Upper lobe of right lung (tissue), 1 donor: ENCODE measurements at regions not wholly inside any gene's neighbourhood (a gene's known extent, or its start where the extent isn't known, plus 50 kb on each side); places are given as distances from the start of the nearest gene placed in this dataset.

Experiments
- ATAC-seq: fragments of 200-7000 bp; cut with Tn5 transposase; one replicate; pipeline ENCODE4 v1.9.1; 2020; ENCODE audit warnings: mild to moderate bottlenecking, moderate library complexity
- DNase-seq: peaks from one replicate; pipeline ENCODE4 v3.0.0-alpha.2; 2020
- H3K27ac ChIP-seq: fragments of 200-600 bp; one replicate; pipeline ENCODE4 v1.8.0; 2022
- H3K27me3 ChIP-seq: fragments of 200-600 bp; one replicate; pipeline ENCODE4 v1.8.0; 2022; ENCODE audit warnings: mild to moderate bottlenecking
- H3K36me3 ChIP-seq: fragments of 200-600 bp; one replicate; pipeline ENCODE4 v1.8.0; 2022
- H3K4me1 ChIP-seq: fragments of 200-600 bp; one replicate; pipeline ENCODE4 v1.8.0; 2022
- H3K4me3 ChIP-seq: fragments of 200-600 bp; one replicate; pipeline ENCODE4 v1.8.0; 2022; ENCODE audit warnings: mild to moderate bottlenecking
- H3K9me3 ChIP-seq: fragments of 200-600 bp; one replicate; pipeline ENCODE4 v1.8.0; 2022
- CTCF ChIP-seq: fragments of 200-600 bp; IDR thresholded peaks from one replicate; pipeline ENCODE4 v1.8.0; 2022; ENCODE audit warnings: antibody characterized with exemption
- intact Hi-C: fragments of 100-400 bp; cut with DNase I; formaldehyde crosslinking; loops from one replicate; pipeline ENCODE4 v1.11.0; 2022
- donor health status: DM: no; HTN: yes; CAD: no; lungs with severe emphysema.

- Histone ChIP-seq H3K9me3 (no peaks in the 10 kb centered on the region), H3K4me3 (no peak overlapping the region), H3K36me3 (no peaks in the 10 kb centered on the region), H3K27ac (no peak overlapping the region), H3K27me3 (no peaks in the 10 kb centered on the region), H3K4me1 (peaks cover 2% of the 10 kb centered on the region)
- intact Hi-C loops = no loop called here
- no peak for TF ChIP-seq CTCF
- DNase-seq = no peak
- no peak for ATAC-seq
These were observed 160.0 kb upstream of the UMPS start for GRCh38 chr3:124570232-124570631.

- no peak overlapping the region for H3K27ac ChIP-seq
- H3K36me3 ChIP-seq = no peaks in the 10 kb centered on the region
- no peak for ATAC-seq
- no peaks in the 10 kb centered on the region for H3K9me3 ChIP-seq
- TF ChIP-seq CTCF = no peak
- no peak for DNase-seq
- H3K4me3 ChIP-seq = no peak overlapping the region
- no peaks in the 10 kb centered on the region for H3K27me3 ChIP-seq
- intact Hi-C loops = no loop called here
- peaks cover 2% of the 10 kb centered on the region for H3K4me1 ChIP-seq
These were observed 157.3 kb upstream of the UMPS start for GRCh38 chr3:124572851-124573405.

GRCh38 chr3:124574012-124574411, 156.2 kb upstream of the UMPS start:
- DNase-seq (no peak), ATAC-seq (no peak)
- Histone ChIP-seq H3K4me1 (peaks cover 2% of the 10 kb centered on the region), H3K9me3 (no peaks in the 10 kb centered on the region), H3K36me3 (no peaks in the 10 kb centered on the region), H3K27ac (no peak overlapping the region), H3K4me3 (no peak overlapping the region), H3K27me3 (no peaks in the 10 kb centered on the region)
- intact Hi-C loops = no loop called here
- no peak for TF ChIP-seq CTCF

GRCh38 chr3:124576565-124577493, 153.4 kb upstream of the UMPS start:
- no peak overlapping the region for H3K4me3 ChIP-seq
- no peak for ATAC-seq
- H3K27me3 ChIP-seq = no peaks in the 10 kb centered on the region
- no peak overlapping the region for H3K27ac ChIP-seq
- intact Hi-C loops = no loop called here
- no peaks in the 10 kb centered on the region for H3K9me3 ChIP-seq
- no peaks in the 10 kb centered on the region for H3K36me3 ChIP-seq
- H3K4me1 ChIP-seq = no peaks in the 10 kb centered on the region
- no peak for TF ChIP-seq CTCF
- no peak for DNase-seq

- ATAC-seq = no peak
- Histone ChIP-seq H3K36me3 (no peaks in the 10 kb centered on the region), H3K4me1 (no peaks in the 10 kb centered on the region), H3K27ac (no peak overlapping the region), H3K27me3 (no peaks in the 10 kb centered on the region), H3K4me3 (no peak overlapping the region), H3K9me3 (no peaks in the 10 kb centered on the region)
- no peak for DNase-seq
- intact Hi-C loops = no loop called here
- no peak for TF ChIP-seq CTCF
These were observed 152.6 kb upstream of the UMPS start for GRCh38 chr3:124577494-124578167.
